ENCODE measurements at regions not wholly inside any gene's neighbourhood (a gene's known extent, or its start where the extent isn't known, plus 50 kb on each side); places are given as distances from the start of the nearest gene placed in this dataset.

- TF ChIP-seq CTCF (optimal IDR thresholded peaks at IDR 0.05 in 1 of 3, IDR thresholded peaks at IDR 0.05 in 1 of 3, conservative IDR thresholded peaks at IDR 0.05 in 1 of 3; ENCODE audit: extremely low read depth in 1 of 3, insufficient read depth in 2 of 3, low read length in 3 of 3) (no peak), EZH2 (IDR thresholded peaks at IDR 0.05; ENCODE audit: low read length) (no peak)
Observed at GRCh38 chr5:124057724-124058231, 545.8 kb downstream of the CSNK1G3 start.

All from keratinocyte (primary cell).